Activated gamma-delta T cell treated with Interleukin-2 at 50 U/mL for 16 hours (primary cell): ENCODE measurements at regions not wholly inside any gene's neighbourhood (a gene's known extent, or its start where the extent isn't known, plus 50 kb on each side); places are given as distances from the start of the nearest gene placed in this dataset.
"Not testable (repeated sequence)": the region's sequence is repeated elsewhere in the genome, so short reads cannot be mapped to it uniquely, and the experiment has no call there.

Experiments
- DNase-seq: peaks from one replicate; pipeline ENCODE4 v3.0.0-alpha.2; 2020

DNA sequence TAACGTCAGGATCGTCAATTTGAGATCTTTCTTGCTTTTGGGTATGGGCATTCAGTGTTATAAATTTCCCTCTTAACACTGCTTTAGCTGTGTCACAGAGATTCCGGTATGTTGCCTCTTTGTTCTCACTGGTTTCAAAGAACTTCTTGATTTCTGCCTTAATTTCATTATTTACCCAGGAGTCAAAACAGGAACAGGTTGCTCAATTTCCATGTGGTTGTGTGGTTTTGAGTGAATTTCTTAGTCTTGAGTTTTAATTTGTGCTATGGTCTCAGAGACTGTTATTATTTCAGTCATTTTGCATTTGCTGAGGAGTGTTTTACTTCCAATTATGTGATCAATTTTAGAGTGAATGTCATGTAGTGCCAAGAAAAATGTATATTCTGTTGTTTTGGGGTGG lies 153.1 kb downstream of the PCDH17 start:
- no peak for DNase-seq

DNA sequence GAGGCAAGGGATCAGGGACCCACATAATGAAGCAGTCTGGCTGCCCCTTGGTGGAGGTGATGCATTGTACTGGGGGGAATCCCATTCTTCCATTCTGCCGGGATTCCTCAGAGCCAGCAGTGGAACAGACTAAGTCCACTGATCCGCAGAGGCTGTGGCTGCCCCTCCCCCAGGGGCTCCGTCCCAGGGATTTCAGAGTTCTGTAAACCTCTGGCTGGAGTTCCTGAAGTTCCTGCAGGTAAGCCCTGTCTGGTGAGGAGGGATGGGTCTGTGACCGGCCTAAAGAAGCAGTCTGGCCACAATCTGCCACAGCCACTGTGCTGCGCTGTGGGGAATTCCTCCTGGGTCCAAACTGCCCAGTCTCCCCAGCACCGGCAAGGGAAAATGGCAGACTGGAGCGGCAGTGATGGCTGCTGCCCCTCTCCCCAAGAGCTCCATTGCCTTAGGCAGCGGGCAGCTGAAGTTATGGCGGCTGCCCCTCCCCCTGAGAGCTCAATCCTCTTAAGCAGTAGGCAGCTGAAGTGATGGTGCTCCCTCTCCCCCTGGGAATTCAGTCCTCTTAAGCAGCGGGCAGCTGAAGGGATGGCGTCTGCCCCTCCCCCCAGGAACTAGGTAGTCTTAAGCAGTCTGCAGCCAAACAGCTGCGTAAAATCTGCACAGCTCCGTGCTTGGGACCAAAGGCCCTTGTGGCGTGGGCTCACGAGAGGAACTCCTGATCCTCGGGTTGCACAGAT lies 155.7 kb downstream of the PCDH17 start:
- no peak for DNase-seq

DNA sequence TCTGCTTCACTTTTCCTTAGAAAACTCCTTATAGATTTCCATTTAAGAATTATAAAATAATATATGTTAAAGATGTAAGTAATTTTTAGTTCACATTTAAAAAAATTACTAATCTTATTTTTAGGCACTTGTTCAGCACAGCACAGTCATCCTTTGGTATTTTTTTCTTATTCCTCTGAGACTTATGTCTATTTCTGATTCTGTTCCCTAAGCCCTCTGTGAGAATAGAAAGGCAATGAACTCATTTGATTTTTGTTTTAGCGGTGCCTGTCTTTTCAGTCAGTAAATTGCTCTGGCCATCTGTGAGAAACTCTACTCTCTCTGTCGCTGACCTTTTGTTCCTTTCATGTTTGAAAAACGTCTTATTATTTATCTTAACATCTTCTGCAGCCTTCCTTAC lies 168.1 kb downstream of the PCDH17 start:
- DNase-seq, result no peak

DNA sequence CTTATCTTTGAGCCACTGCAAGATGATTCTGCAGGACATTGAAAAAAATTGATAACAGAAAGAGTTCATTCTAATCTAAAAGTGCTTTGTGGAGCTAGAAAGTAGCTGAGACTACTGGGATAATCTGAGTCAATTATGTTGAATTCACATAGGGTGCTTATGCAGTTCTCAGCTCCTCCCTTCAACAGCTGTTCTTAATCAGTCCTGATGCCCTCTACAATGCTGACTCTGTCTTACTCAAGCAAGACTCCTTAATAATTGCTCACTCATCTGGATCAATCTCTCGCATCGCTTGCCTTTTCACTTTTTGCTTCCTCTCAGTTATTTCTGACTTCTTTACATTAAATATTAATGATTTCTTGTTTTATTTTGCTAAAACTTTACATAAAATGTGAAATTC lies 182.1 kb downstream of the PCDH17 start:
- DNase-seq, result no peak

DNA sequence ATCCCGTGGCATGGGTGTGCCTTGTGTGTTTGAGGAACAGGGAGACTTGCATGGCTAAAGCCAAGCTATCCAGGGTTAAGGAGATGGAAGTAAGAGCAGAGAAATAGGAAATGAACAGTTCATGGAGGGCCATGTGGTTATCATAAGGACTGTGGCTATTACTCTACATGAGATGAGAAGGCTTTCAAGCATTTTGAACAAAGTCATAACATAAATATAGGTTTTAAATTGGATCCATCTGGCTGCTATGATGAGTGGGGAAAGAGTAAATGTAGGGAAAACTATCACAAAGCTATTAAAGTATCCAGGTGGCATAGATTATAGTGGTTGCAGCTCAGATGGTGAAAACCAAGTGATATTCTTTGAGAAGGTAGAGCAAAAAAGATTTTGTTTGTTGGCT lies 184.1 kb downstream of the PCDH17 start:
- DNase-seq, result no peak

DNA sequence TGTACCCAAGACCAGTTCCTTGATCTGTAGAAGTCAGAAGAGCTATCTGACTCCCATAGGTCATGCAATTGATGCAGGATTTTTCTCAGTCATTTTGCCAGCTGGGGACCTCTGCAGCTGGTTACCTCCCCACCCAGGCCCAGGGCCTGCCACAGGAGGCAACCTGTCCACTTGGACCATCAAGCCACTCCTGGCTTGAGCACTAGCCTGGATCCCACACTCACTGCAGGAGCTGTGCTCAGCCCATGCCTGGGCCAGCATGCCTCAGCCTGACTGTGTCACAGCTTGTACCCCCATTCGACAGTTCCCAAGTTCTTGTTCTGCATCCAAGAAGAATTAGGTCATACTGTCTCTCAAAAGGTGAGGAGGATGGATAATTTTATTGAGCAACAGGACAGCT lies 189.4 kb downstream of the PCDH17 start:
- no peak for DNase-seq

DNA sequence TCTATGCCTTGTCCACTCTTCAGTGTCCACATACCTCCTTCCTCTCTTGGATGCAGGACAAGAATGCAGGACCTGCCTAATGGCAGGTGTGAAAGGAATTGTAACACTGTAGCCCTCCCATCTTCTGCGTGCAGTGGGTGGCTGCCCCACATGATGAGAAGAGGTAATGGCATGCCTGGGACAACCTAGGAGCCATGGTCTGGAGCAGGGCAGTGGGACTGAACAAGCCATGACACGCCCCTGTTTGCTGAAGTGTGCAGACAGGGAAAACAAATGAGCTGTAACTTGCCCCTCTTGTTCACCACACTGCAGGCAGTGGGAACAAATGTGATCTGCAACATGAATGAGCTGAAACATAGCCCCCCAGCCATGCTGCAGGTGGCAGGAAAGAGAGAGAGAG lies 192.2 kb downstream of the PCDH17 start:
- no peak for DNase-seq

DNA sequence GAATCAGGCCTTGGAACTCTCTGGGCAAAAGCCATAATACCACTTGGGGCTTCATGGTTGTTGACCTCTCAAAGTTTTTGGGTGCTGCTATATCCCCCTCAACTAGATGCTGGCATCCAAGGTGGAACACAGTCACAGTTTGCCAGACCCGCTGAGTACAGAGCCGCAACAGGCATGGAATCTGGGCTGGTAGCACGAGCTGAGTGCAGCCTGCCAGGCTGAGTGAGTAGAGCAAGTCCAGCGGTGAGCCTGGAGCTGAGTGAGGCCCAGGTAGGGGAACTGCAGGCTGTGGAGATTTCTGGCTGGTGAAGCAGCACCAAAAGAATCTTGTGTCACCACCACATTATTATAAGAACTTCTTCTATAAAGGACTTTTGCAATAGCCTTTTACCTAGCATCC lies 192.6 kb downstream of the PCDH17 start:
- no peak for DNase-seq

DNA sequence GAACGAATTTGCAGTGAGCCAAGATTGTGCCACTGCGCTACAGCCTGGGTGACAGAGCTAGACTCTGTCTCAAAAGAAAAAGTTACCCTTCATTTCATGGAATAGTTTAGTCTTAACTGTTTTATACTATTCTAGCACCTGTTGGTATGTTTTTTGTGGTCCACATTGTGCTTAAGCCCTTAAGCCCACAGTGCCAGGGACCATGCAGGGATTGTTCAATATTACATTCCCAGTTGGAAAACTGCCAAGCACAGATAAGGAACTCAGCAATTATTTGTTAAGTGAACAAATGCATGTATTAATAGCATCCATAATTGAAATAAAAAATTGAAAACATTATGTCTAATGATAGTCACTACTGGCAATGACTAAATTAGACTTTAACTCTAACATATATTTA lies 193.5 kb downstream of the PCDH17 start:
- DNase-seq, result no peak

DNA sequence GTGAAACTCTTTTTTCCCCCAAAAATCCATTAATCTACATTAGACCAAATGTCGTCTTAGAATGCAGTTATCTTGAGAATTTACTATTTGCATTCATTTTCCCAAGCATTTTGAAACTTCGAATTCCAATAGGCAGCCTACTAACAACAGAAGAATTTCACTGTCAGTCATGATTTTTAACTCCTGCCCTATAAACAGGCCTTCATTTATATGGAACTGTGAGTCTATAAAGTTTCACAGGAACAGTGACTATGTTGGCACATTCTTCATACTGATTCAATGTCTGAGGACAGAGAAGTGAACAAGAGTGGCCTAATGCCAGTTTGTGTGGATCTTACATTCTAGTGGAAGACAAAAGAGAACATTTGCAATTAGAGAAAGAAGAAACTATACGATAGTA lies 198.0 kb downstream of the PCDH17 start:
- no peak for DNase-seq

DNA sequence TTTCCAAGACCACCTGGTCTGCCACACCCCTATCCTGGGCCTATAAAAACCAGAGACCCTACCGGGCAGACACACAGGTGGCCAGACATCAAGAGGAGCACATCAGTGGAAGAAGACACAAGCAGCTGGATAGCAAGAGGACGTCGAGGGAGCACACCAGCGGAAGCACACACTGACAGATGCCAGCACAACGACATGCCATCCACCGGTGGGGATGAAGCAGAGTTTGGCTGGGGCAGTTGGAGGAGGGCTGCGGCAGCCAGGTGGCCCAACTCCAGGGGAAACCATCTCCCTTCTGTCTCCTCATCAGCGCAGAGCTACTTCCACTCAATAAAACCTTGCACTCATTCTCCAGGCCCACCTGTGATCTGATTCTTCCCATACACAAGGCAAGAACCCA lies 200.6 kb downstream of the PCDH17 start:
- no peak for DNase-seq

DNA sequence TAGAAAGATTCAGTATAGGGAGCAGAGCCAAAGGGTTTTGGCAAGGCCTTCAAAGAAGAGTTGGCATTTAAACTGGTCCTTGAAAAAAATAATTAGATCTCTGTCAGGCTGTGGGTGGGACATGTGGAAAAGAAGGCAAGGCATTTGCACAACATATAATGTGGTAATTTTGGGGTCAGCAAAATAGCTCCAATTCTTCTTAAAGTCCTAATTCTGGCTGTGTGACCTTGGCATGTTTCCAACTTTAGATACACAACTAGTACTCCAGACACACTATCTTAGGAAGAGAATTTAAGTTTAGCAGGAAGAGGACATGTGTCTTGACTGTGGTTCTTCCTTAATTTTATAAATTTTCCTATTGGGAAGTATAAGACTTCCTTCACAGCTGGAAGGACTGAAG lies 206.3 kb downstream of the PCDH17 start:
- no peak for DNase-seq

DNA sequence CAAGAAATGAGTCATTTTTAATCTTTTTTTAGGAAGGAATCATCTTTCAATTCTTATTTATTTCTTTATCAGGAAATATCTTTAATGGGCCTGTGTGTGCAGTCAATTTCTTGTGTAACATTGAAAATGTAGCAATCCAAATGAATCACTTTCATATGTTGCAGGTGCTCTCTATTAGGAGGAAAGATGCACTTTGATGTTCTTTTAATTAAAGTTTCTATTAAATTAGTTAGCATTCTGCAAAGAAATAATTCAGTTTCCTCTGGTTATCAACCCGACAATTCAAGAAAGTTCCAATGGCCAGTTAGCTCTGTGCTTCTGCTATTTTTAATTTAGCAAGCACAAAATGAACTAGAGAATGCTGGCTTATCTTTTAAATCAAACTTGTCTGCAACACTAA lies 212.0 kb downstream of the PCDH17 start:
- DNase-seq, result no peak

DNA sequence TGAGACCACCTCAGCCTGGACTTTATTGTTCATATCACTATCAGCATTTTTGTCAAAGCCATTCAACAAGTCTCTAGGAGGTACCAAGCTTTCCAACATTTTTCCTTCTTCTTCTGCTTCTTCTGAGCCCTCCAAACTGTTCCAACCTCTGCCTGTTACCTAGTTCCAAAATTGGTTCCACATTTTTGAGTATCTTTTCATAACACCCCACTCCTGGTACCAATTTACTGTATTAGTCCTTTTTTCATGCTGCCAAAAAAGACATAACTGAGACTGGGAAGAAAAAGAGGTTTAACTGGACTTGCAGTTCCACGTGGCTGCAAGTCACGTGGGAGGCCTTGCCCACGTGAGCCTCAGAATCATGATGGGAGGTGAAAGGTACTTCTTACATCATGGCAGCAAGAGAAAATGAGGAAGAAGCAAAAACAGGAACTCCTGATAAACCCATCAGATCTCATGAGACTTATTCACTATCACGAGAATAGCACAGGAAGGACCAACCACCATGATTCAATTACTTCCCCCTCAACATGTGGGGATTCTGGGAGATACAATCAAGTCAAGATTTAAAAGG lies 215.1 kb downstream of the PCDH17 start:
- DNase-seq, result no peak

DNA sequence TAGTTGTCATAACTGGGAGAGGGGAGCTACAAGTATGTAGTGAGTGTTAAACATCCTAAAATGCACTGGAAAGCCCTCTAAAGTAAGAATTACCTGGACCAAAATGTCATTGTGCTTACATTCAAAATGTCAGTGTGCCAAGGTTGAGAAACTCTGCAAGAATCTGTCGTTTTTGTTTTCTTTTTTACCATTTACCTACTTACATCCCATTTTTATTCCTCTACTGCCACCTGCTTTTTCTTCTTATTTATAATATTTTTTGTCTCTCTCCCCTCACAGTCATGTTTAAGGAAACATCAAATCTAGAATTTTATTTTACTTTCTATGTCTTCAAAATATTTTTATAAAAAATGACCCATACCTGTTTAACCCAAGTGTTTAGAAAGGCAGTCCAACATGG lies 226.4 kb downstream of the PCDH17 start:
- no peak for DNase-seq

DNA sequence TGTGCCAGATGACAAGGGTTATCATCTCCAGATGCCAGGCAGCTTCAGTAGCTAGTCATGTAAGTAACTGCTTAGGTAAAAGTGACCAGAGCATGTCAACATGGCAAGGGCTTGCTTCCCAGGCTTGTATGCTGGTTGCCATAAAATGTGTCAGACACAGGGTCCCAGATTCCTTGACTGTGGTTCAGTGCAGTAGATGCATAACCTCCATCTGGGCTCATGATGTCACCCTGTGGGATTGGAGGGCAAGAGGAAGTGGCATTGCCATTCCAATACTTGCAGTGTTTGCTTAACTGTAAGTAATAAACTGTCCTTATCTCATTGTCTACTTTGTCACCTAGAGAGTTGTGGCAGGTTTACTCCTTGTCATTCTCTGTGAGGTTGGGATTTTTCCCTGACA lies 226.8 kb downstream of the PCDH17 start:
- no peak for DNase-seq

DNA sequence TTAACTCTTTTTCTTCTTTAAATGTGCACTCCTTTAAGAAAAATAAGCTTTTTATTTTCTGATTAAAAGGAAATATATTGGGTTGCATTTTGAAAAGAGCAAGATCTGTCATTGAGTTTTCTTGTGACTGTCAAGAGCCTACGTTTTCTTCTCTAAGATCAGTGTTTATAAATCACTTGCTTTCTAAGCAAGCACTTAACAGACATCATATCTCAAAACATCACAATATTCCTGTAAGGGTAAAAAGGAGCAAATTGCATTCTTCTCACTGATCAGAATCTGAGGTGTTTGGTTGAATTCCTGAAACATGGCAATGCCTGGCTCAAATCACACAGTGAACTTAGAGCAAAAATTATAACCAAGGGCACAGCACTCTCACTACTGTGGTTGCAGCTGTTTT lies 231.3 kb downstream of the PCDH17 start:
- DNase-seq, result no peak

DNA sequence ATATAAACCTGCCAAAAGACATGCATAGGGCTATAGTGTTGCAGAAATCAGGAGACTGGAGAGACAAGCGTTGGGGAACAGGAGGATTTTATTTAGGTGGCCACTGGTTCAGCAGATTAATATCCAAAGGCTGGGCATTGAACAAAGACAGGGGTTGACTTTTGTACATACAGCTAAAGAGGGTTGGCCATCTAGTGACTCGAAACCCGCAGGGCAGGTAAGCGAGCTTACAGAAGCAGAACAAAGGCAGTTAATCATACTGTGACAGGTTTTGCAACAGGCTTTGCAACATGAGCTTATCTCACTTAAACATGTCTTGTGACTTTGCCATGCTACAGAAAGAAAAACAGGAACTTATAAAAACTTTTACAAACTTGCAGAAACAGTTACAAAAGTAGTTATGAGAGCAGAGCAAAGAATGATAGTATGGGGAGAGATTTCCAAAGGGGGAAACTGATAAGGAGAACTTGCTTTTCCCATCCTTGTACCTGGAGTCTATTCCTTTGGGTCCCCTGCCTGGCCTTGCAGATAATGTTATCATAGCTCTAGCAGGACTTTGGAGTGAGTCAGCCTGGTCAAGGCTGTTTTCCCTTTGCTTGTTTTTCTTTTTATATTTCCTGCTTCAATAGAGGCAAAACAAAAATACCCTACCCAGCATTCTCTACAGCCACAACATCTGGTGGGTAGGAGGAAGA lies 234.2 kb downstream of the PCDH17 start:
- no peak for DNase-seq

DNA sequence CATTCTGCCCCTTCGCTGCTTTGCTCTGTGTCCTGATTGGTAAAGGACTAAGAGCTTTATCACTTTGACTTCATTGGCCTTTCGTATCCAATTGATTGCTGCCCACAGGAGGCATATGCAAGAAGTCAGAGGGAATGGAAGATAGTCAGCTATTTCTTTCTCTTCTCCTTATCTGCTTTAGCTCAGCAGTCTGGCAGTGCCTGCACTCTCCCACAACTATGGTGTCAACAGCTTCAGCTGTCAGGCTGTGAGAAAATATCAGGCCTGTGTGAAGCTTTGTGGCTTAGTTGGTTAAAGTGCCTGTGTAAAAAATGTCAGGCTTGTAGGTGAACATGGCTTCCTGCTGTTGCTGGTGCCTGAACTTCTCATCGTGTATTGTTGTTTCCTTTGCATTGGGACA lies 243.0 kb downstream of the PCDH17 start:
- no peak for DNase-seq

DNA sequence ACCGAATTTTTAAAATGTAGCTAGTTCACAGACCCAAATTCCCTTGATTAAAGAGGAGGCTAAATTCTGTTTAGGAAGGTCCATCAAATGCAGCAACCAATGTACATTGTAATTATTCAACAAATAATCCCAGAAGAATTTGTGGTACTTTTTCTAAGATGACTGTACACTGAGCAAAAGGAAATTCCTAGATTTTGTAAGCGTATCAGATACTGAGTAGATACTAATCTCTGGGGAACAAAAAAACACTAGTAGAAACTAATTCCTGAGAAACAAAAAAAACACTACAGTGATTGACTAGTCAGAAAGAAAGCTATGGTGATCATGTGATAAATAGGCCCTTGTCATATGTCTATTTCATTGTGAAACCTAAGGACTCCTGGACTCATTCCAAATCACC lies 246.1 kb downstream of the PCDH17 start:
- no peak for DNase-seq

DNA sequence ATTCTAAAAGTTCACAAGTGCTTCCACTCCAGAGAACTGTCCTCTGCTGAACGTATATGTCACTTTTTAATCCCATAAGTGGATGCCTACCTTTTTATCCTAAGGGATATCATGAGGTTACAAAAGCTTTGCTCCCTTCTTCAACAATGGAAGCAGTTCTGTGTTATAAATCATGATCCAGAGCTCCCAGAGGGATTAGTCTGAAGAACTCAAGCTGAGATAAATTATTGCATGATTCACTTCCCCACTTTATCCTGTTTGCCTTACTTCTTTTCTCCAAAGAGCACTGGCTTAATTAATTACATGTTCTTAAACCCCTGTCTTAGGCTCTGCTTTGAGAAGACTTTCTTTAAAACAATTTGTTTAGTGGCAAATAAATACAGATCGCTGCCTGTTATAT lies 246.7 kb downstream of the PCDH17 start:
- no peak for DNase-seq

DNA sequence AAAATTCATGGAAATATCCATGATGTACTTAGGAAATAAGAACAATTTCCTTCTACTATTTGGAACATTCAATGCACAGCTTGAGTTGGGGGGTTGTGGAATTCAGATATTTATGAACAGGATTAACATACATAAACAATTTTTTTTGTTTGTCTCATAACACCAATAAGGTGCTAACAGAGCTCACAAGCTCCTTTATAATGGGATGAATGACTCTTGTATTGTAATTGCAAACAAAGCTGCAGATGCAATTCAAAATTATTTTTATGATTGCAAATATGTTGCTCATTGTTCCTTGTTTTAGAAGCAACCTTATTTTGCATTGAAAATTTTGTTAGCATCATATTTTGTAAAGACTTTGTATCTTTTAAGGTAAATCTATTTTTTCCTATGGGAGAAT lies 265.7 kb downstream of the PCDH17 start:
- no peak for DNase-seq

DNA sequence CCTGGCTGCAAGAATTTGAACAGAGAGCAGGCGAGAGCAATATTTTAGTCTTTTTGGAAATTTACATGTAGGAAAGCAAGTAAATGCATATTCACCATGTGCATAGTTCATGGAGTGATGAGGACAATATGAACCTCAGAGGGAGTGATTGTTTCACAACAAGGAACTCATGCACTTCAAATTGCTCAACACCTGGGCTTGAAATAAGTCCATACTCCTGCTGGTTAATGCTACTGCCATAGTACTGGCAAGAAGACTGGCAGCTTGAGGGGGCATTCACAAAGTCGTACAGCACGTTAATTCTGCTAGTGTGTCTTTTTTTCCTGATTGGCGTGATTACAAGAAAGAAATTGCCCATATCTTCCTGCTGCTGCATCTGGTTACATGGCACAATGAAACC lies 267.6 kb downstream of the PCDH17 start:
- no peak for DNase-seq

DNA sequence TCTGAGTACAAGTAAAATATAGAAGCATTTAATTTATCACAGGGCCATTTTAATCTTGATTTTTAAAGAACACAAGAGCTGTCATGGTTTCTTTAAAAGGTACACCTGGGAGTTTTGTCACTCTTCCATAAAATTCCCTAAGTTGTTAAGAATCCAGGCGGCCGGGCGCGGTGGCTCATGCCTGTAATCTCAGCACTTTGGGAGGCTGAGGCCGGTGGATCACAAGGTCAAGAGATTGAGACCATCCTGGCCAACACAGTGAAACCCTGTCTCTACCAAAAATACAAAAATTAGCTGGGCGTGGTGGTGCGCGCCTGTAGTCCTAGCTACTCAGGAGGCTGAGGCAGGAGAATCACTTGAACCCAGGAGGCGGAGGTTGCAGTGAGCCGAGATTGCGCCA lies 278.3 kb downstream of the PCDH17 start:
- not testable (repeated sequence) for DNase-seq

DNA sequence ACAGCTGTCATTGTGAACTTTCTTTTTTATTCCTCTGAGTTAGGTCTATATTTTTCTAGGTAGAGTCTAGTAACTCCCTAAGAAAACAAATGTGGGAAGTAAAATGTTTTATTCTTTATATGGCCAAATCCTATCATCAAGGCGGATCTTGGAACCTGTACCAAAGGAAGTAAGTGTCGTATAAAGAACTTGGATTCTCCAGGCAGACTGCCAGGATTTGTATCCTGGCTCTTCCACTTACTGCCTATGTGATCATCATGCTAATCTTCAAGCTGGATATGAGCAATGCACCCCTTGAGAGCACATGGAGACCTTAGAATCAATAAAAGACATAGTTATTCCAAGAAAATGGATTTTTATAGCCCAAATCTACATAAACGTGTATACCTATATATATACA lies 286.5 kb downstream of the PCDH17 start:
- no peak for DNase-seq
